ENCODE measurements at regions not wholly inside any gene's neighbourhood (a gene's known extent, or its start where the extent isn't known, plus 50 kb on each side); places are given as distances from the start of the nearest gene placed in this dataset.
A peak's percentile ranks its signal among the peaks of the same experiment; 100 is the strongest.
"Not testable (repeated sequence)": the region's sequence is repeated elsewhere in the genome, so short reads cannot be mapped to it uniquely, and the experiment has no call there.

GRCh38 chr9:73327149-73327548, 175.5 kb downstream of the ANXA1 start:
- no peak for DNase-seq (ENCODE audit: insufficient read length, low spot score)
- FAIRE-seq, result no peak

GRCh38 chr9:73337182-73337581, 185.5 kb downstream of the ANXA1 start:
- not testable (repeated sequence) for DNase-seq (ENCODE audit: insufficient read length, low spot score); FAIRE-seq

- DNase-seq (ENCODE audit: insufficient read length, low spot score), result no peak
- FAIRE-seq, result no peak
These were observed 192.4 kb downstream of the ANXA1 start for GRCh38 chr9:73344060-73344459.

GRCh38 chr9:73347123-73347522, 195.5 kb downstream of the ANXA1 start:
- DNase-seq (ENCODE audit: insufficient read length, low spot score) (no peak), FAIRE-seq (no peak)

GRCh38 chr9:73347720-73348119, 196.1 kb downstream of the ANXA1 start:
- DNase-seq (ENCODE audit: insufficient read length, low spot score), result no peak
- no peak for FAIRE-seq

- DNase-seq (ENCODE audit: insufficient read length, low spot score) (no peak), FAIRE-seq (no peak)
These were observed 196.8 kb downstream of the ANXA1 start for GRCh38 chr9:73348471-73348870.

GRCh38 chr9:73349476-73349875, 197.8 kb downstream of the ANXA1 start:
- no peak for DNase-seq (ENCODE audit: insufficient read length, low spot score)
- FAIRE-seq, result no peak

GRCh38 chr9:73357607-73358006, 205.9 kb downstream of the ANXA1 start:
- no peak for DNase-seq (ENCODE audit: insufficient read length, low spot score)
- FAIRE-seq, result no peak

GRCh38 chr9:73370053-73370452, 218.4 kb downstream of the ANXA1 start:
- DNase-seq (ENCODE audit: insufficient read length, low spot score) (no peak), FAIRE-seq (no peak)

- DNase-seq (ENCODE audit: insufficient read length, low spot score) (no peak), FAIRE-seq (no peak)
These were observed 220.1 kb downstream of the ANXA1 start for GRCh38 chr9:73371801-73372200.

- FAIRE-seq, result no peak
- no peak for DNase-seq (ENCODE audit: insufficient read length, low spot score)
These were observed 228.7 kb downstream of the ANXA1 start for GRCh38 chr9:73380411-73380810.

- no peak for FAIRE-seq
- no peak for DNase-seq (ENCODE audit: insufficient read length, low spot score)
These were observed 250.7 kb downstream of the ANXA1 start for GRCh38 chr9:73402081-73403028.

- no peak for FAIRE-seq
These were observed 259.8 kb downstream of the ANXA1 start for GRCh38 chr9:73411494-73411893.

GRCh38 chr9:73412874-73413273, 261.2 kb downstream of the ANXA1 start:
- no peak for FAIRE-seq
- no peak for DNase-seq (ENCODE audit: insufficient read length, low spot score)

More at GRCh38 chr9:73411494-73411893, 259.8 kb downstream of the ANXA1 start:
- DNase-seq (ENCODE audit: insufficient read length, low spot score), result no peak

- DNase-seq (ENCODE audit: insufficient read length, low spot score), result no peak
- FAIRE-seq, result no peak
These were observed 272.2 kb downstream of the ANXA1 start for GRCh38 chr9:73423891-73424290.

GRCh38 chr9:73426269-73426668, 274.6 kb downstream of the ANXA1 start:
- FAIRE-seq (no peak), DNase-seq (ENCODE audit: insufficient read length, low spot score) (no peak)

- FAIRE-seq, result no peak
- DNase-seq (ENCODE audit: insufficient read length, low spot score), result no peak
These were observed 283.2 kb downstream of the ANXA1 start for GRCh38 chr9:73434826-73435225.

GRCh38 chr9:73437758-73438157, 286.1 kb downstream of the ANXA1 start:
- DNase-seq (ENCODE audit: insufficient read length, low spot score) (no peak), FAIRE-seq (peak; percentile 28)

- FAIRE-seq; DNase-seq (ENCODE audit: insufficient read length, low spot score): not testable (repeated sequence)
These were observed 288.2 kb downstream of the ANXA1 start for GRCh38 chr9:73439839-73440238.

- FAIRE-seq (no peak), DNase-seq (ENCODE audit: insufficient read length, low spot score) (no peak)
These were observed 289.6 kb downstream of the ANXA1 start for GRCh38 chr9:73441223-73441622.

GRCh38 chr9:73441890-73442818, 290.5 kb downstream of the ANXA1 start:
- no peak for DNase-seq (ENCODE audit: insufficient read length, low spot score)

More at GRCh38 chr9:73441890-73442818, 290.5 kb downstream of the ANXA1 start:
- FAIRE-seq, result no peak

All from GM19239 (cell line).